Panc1 (cell line): ENCODE measurements at regions not wholly inside any gene's neighbourhood (a gene's known extent, or its start where the extent isn't known, plus 50 kb on each side); places are given as distances from the start of the nearest gene placed in this dataset.

Experiments
- CTCF ChIP-seq: fragments of 450-650 bp; IDR thresholded peaks from 2 replicates; pipeline ENCODE4 v1.5.1; 2017; ENCODE audit warnings: mild to moderate bottlenecking
- POLR2AphosphoS5 ChIP-seq: IDR thresholded peaks from 2 replicates; pipeline ENCODE4 v1.6.1; 2012; ENCODE audit warnings: mild to moderate bottlenecking, low read depth, low read length, moderate library complexity
- SIN3A ChIP-seq: IDR thresholded peaks from 2 replicates; pipeline ENCODE4 v1.6.1; 2012; ENCODE audit warnings: low read depth, mild to moderate bottlenecking, low read length, moderate library complexity, borderline replicate concordance; ENCODE audit not compliant: insufficient read depth

DNA sequence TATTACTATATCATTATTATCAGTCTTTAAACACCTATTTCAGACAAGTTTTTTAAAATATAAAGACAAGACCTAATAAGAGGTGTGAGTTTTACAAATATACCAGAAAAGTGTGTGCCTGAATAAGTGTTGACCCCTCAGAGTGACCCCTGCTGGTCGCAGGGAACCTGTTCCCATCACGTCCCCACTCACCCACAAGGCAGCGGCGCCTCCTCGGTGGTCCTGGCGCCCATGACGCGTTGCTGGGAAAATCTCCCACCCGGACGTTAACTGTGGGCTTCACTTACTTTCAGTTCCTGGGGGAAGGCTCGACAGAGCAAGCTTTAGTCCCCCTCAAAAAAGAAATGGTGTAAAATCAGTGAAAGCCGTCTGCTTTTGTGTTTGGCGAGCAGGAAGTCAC, 93.5 kb downstream of the TMEM18 start:
- no peak for TF ChIP-seq CTCF
- TF ChIP-seq SIN3A = no peak
- TF ChIP-seq POLR2AphosphoS5 = no peak
